BJ (cell line): ENCODE measurements at regions not wholly inside any gene's neighbourhood (a gene's known extent, or its start where the extent isn't known, plus 50 kb on each side); places are given as distances from the start of the nearest gene placed in this dataset.

Experiments
- CTCF ChIA-PET: fragments of 350-600 bp; formaldehyde crosslinking; extraction: SDS; loops from one replicate; lab custom pipeline; 2021; ENCODE audit warnings: antibody characterized with exemption, inconsistent platforms; lab: Yijun Ruan, JAX
- POLR2A ChIA-PET: fragments of 300-600 bp; sonication (Branson Sonifier 250); formaldehyde crosslinking; extraction: SDS; loops from one replicate; lab custom pipeline; 2021; ENCODE audit warnings: antibody characterized with exemption; lab: Charles Lee
- DNase-seq: peaks from one replicate; pipeline ENCODE4 v3.0.0-alpha.2; 2011; ENCODE audit warnings: low read depth
- H3K27me3 ChIP-seq: 2 replicates; pipeline ENCODE4 v1.6.0; 2011; ENCODE audit warnings: low read length; ENCODE audit not compliant: control insufficient read depth, insufficient read depth
- H3K36me3 ChIP-seq: 2 replicates; pipeline ENCODE4 v1.5.1; 2011; ENCODE audit warnings: low read length; ENCODE audit not compliant: control insufficient read depth, insufficient read depth
- H3K4me3 ChIP-seq: 2 replicates; pipeline ENCODE4 v1.5.1; 2011; ENCODE audit warnings: low read depth, mild to moderate bottlenecking, control low read depth, low read length
- CTCF ChIP-seq: IDR thresholded peaks from 2 replicates; pipeline ENCODE4 v1.5.1; 2011; ENCODE audit warnings: low read depth, mild to moderate bottlenecking, control low read depth, inconsistent platforms, low read length, moderate library complexity; ENCODE audit not compliant: insufficient read depth

- CTCF ChIA-PET = no interaction called here
- no peaks in the 10 kb centered on the region for H3K36me3 ChIP-seq
- no peak for TF ChIP-seq CTCF
- POLR2A ChIA-PET = no interaction called here
- no peaks in the 10 kb centered on the region for H3K27me3 ChIP-seq
- DNase-seq = no peak
- H3K4me3 ChIP-seq = no peak overlapping the region
Observed at GRCh38 chr2:7937082-7937481, 744.8 kb upstream of the ID2 start.

GRCh38 chr2:7940723-7941122 lies 741.1 kb upstream of the ID2 start:
- ChIA-PET CTCF (no interaction called here), POLR2A (no interaction called here)
- H3K36me3 ChIP-seq = no peaks in the 10 kb centered on the region
- no peaks in the 10 kb centered on the region for H3K27me3 ChIP-seq
- no peak for DNase-seq
- TF ChIP-seq CTCF = no peak
- H3K4me3 ChIP-seq = no peak overlapping the region

GRCh38 chr2:7943446-7943845 lies 738.4 kb upstream of the ID2 start:
- POLR2A ChIA-PET = no interaction called here
- H3K27me3 ChIP-seq = no peaks in the 10 kb centered on the region
- no peaks in the 10 kb centered on the region for H3K36me3 ChIP-seq
- TF ChIP-seq CTCF = no peak
- no peak overlapping the region for H3K4me3 ChIP-seq
- DNase-seq = no peak
- CTCF ChIA-PET = no interaction called here

GRCh38 chr2:7945026-7945425 lies 736.8 kb upstream of the ID2 start:
- Histone ChIP-seq H3K27me3 (no peaks in the 10 kb centered on the region), H3K4me3 (no peak overlapping the region), H3K36me3 (no peaks in the 10 kb centered on the region)
- TF ChIP-seq CTCF = no peak
- DNase-seq = no peak
- ChIA-PET CTCF (no interaction called here), POLR2A (no interaction called here)

- DNase-seq = no peak
- Histone ChIP-seq H3K4me3 (no peak overlapping the region), H3K27me3 (no peaks in the 10 kb centered on the region; the same call in 1 of the 2 replicates), H3K36me3 (no peaks in the 10 kb centered on the region)
- POLR2A ChIA-PET = no interaction called here
- CTCF ChIA-PET = no interaction called here
- no peak for TF ChIP-seq CTCF
Observed at GRCh38 chr2:7950035-7950612, 731.7 kb upstream of the ID2 start.
